HEK293 (cell line): ENCODE measurements at regions not wholly inside any gene's neighbourhood (a gene's known extent, or its start where the extent isn't known, plus 50 kb on each side); places are given as distances from the start of the nearest gene placed in this dataset.

Experiments used
- CTCF ChIA-PET: fragments of 350-600 bp; formaldehyde crosslinking; extraction: SDS; loops from one replicate; lab custom pipeline; 2021; ENCODE audit warnings: antibody characterized with exemption; lab: Yijun Ruan, JAX
- POLR2A ChIA-PET: fragments of 300-600 bp; formaldehyde crosslinking; extraction: SDS; loops from one replicate; lab custom pipeline; 2020; ENCODE audit warnings: antibody characterized with exemption, inconsistent platforms; lab: Yijun Ruan, JAX
- H3K27ac ChIP-seq: fragments of 200-500 bp; sonication (Bioruptor generic); 2 replicates; pipeline ENCODE4 v1.5.1; 2014; ENCODE audit warnings: low read depth, low read length, control low read depth, inconsistent platforms; ENCODE audit errors: extremely low read depth
- H3K36me3 ChIP-seq, 2 experiments: fragments of 200-500 bp in 1 of 2; sonication (Bioruptor generic) in 1 of 2; 1 replicate in 1 of 2; 2 replicates in 1 of 2; pipeline ENCODE4 v1.5.1; 2014 to 2017; ENCODE audit warnings: inconsistent platforms in 2 of 2, low read length in 2 of 2; ENCODE audit not compliant: control insufficient read depth in 2 of 2, insufficient read depth in 1 of 2
- H3K4me1 ChIP-seq: fragments of 200-500 bp; sonication (Bioruptor generic); 2 replicates; pipeline ENCODE4 v1.5.1; 2014; ENCODE audit warnings: mild to moderate bottlenecking, low read length, inconsistent platforms; ENCODE audit not compliant: control insufficient read depth, insufficient read depth
- H3K4me3 ChIP-seq: 2 replicates; pipeline ENCODE4 v1.5.1; 2011; ENCODE audit warnings: low read depth, mild to moderate bottlenecking, control low read depth, low read length, moderate library complexity
- H3K9me3 ChIP-seq: fragments of 200-500 bp; sonication (Bioruptor generic); 2 replicates; pipeline ENCODE4 v1.5.1; 2014; ENCODE audit warnings: low read depth, low read length, inconsistent platforms; ENCODE audit not compliant: control insufficient read depth, insufficient read depth
- BCL11B ChIP-seq: fragments of 450-650 bp; formaldehyde crosslinking; IDR thresholded peaks from 2 replicates; pipeline ENCODE4 v1.5.1; 2016; ENCODE audit warnings: low read depth, missing biosample characterization, missing genetic modification characterization
- GLIS2 ChIP-seq: fragments of 450-650 bp; formaldehyde crosslinking; IDR thresholded peaks from 2 replicates; pipeline ENCODE4 v1.5.1; 2016; ENCODE audit warnings: missing biosample characterization, missing genetic modification characterization
- IKZF3 ChIP-seq: fragments of 450-650 bp; IDR thresholded peaks from 2 replicates; pipeline ENCODE4 v1.5.0; 2018; ENCODE audit warnings: missing biosample characterization, mild to moderate bottlenecking, missing genetic modification characterization, moderate library complexity
- MEIS1 ChIP-seq: sonication (generic); formaldehyde crosslinking; IDR thresholded peaks from 2 replicates; pipeline ENCODE4 v1.8.1; 2022; ENCODE audit warnings: missing genetic modification reagents, mild to moderate bottlenecking, borderline replicate concordance
- SCRT1 ChIP-seq: fragments of 450-650 bp; formaldehyde crosslinking; IDR thresholded peaks from 2 replicates; pipeline ENCODE4 v1.5.1; 2016; ENCODE audit warnings: missing biosample characterization, missing genetic modification characterization, borderline replicate concordance
- TRIM28 ChIP-seq: IDR thresholded peaks from 2 replicates; pipeline ENCODE4 v1.6.1; 2011; ENCODE audit warnings: low read length, control low read depth, borderline replicate concordance
- YY2 ChIP-seq: fragments of 450-650 bp; formaldehyde crosslinking; IDR thresholded peaks from 2 replicates; pipeline ENCODE4 v1.5.1; 2016; ENCODE audit warnings: missing biosample characterization, missing genetic modification characterization
- ZBTB48 ChIP-seq: fragments of 450-650 bp; formaldehyde crosslinking; IDR thresholded peaks from 2 replicates; pipeline ENCODE4 v1.5.1; 2016; ENCODE audit warnings: missing biosample characterization, missing genetic modification characterization
- ZBTB7A ChIP-seq: fragments of 450-650 bp; formaldehyde crosslinking; IDR thresholded peaks from 2 replicates; pipeline ENCODE4 v1.5.1; 2016; ENCODE audit warnings: low read depth, missing biosample characterization, missing genetic modification characterization
- ZBTB8A ChIP-seq: fragments of 450-650 bp; formaldehyde crosslinking; IDR thresholded peaks from 2 replicates; pipeline ENCODE4 v1.5.1; 2016; ENCODE audit warnings: missing biosample characterization, missing genetic modification characterization
- ZEB2 ChIP-seq: fragments of 450-650 bp; formaldehyde crosslinking; IDR thresholded peaks from 2 replicates; pipeline ENCODE4 v1.5.1; 2016; ENCODE audit warnings: missing biosample characterization, missing genetic modification characterization
- ZIC2 ChIP-seq: fragments of 450-650 bp; formaldehyde crosslinking; IDR thresholded peaks from 2 replicates; pipeline ENCODE4 v1.5.1; 2016; ENCODE audit warnings: missing biosample characterization, missing genetic modification characterization
- ZNF146 ChIP-seq: fragments of 450-650 bp; formaldehyde crosslinking; IDR thresholded peaks from 2 replicates; pipeline ENCODE4 v1.5.1; 2016; ENCODE audit warnings: missing biosample characterization, missing genetic modification characterization
- ZNF211 ChIP-seq: fragments of 450-650 bp; formaldehyde crosslinking; IDR thresholded peaks from 2 replicates; pipeline ENCODE4 v1.5.1; 2016; ENCODE audit warnings: low read depth, missing biosample characterization, missing genetic modification characterization
- ZNF391 ChIP-seq: fragments of 450-650 bp; formaldehyde crosslinking; IDR thresholded peaks from 2 replicates; pipeline ENCODE4 v1.5.1; 2016; ENCODE audit warnings: low read depth, missing biosample characterization, missing genetic modification characterization, borderline replicate concordance
- ZNF416 ChIP-seq: fragments of 450-650 bp; formaldehyde crosslinking; IDR thresholded peaks from 2 replicates; pipeline ENCODE4 v1.5.1; 2016; ENCODE audit warnings: missing biosample characterization, missing genetic modification characterization
- ZNF530 ChIP-seq: fragments of 450-650 bp; formaldehyde crosslinking; IDR thresholded peaks from 2 replicates; pipeline ENCODE4 v1.5.1; 2016; ENCODE audit warnings: low read depth, missing biosample characterization, missing genetic modification characterization
- ZNF600 ChIP-seq: fragments of 450-650 bp; formaldehyde crosslinking; IDR thresholded peaks from 2 replicates; pipeline ENCODE4 v1.5.1; 2016; ENCODE audit warnings: missing biosample characterization, missing genetic modification characterization
- ZNF76 ChIP-seq: fragments of 450-650 bp; formaldehyde crosslinking; IDR thresholded peaks from 2 replicates; pipeline ENCODE4; 2016; ENCODE audit warnings: low read depth, missing biosample characterization, missing genetic modification characterization, borderline replicate concordance
- ZNF785 ChIP-seq: fragments of 450-650 bp; formaldehyde crosslinking; IDR thresholded peaks from 2 replicates; pipeline ENCODE4 v1.5.1; 2016; ENCODE audit warnings: missing biosample characterization, missing genetic modification characterization
- ZNF830 ChIP-seq: fragments of 450-650 bp; IDR thresholded peaks from 2 replicates; pipeline ENCODE4 v1.5.0; 2018; ENCODE audit warnings: missing biosample characterization, missing genetic modification characterization, low read depth, mild to moderate bottlenecking, moderate library complexity
- ZSCAN23 ChIP-seq: fragments of 450-650 bp; formaldehyde crosslinking; IDR thresholded peaks from 2 replicates; pipeline ENCODE4 v1.5.1; 2016; ENCODE audit warnings: missing biosample characterization, missing genetic modification characterization
- ZSCAN30 ChIP-seq: fragments of 450-650 bp; IDR thresholded peaks from 2 replicates; pipeline ENCODE4 v1.5.1; 2018; ENCODE audit warnings: missing biosample characterization, mild to moderate bottlenecking, missing genetic modification characterization, moderate library complexity
- TF ChIP-seq, protein P1 (sequence below): fragments of 450-650 bp; formaldehyde crosslinking; IDR thresholded peaks from 2 replicates; pipeline ENCODE4 v1.5.1; 2016; ENCODE audit warnings: missing biosample characterization, missing genetic modification characterization
- TF ChIP-seq, protein P2 (sequence below): fragments of 450-650 bp; formaldehyde crosslinking; IDR thresholded peaks from 2 replicates; pipeline ENCODE4 v1.5.1; 2016; ENCODE audit warnings: missing biosample characterization, missing genetic modification characterization
- TF ChIP-seq, protein P3 (sequence below): fragments of 450-650 bp; formaldehyde crosslinking; IDR thresholded peaks from 2 replicates; pipeline ENCODE4 v1.5.1; 2017; ENCODE audit warnings: missing biosample characterization, mild to moderate bottlenecking, missing genetic modification characterization, moderate library complexity
- TF ChIP-seq, protein P4 (sequence below): fragments of 450-650 bp; IDR thresholded peaks from 2 replicates; pipeline ENCODE4 v1.5.1; 2018; ENCODE audit warnings: missing biosample characterization, mild to moderate bottlenecking, missing genetic modification characterization

- Histone ChIP-seq H3K4me3 (no peak overlapping the region), H3K4me1 (no peaks in the 10 kb centered on the region), H3K9me3 (no peaks in the 10 kb centered on the region)
- POLR2A ChIA-PET, result no interaction called here
- CTCF ChIA-PET, result no interaction called here
- no peak for TF ChIP-seq ZBTB48 (tag by site-specific recombination)
- TF ChIP-seq, protein P1, sequence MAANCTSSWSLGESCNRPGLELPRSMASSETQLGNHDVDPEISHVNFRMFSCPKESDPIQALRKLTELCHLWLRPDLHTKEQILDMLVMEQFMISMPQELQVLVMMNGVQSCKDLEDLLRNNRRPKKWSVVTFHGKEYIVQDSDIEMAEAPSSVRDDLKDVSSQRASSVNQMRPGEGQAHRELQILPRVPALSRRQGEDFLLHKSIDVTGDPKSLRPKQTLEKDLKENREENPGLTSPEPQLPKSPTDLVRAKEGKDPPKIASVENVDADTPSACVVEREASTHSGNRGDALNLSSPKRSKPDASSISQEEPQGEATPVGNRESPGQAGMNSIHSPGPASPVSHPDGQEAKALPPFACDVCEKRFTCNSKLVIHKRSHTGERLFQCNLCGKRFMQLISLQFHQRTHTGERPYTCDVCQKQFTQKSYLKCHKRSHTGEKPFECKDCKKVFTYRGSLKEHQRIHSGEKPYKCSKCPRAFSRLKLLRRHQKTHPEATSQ (tag by site-specific recombination), result no peak
- no peak for TF ChIP-seq ZNF76 (tag by site-specific recombination)
- TF ChIP-seq ZBTB8A (tag by site-specific recombination), result no peak
- no peak for TF ChIP-seq BCL11B (tag by site-specific recombination)
- TF ChIP-seq, protein P2, sequence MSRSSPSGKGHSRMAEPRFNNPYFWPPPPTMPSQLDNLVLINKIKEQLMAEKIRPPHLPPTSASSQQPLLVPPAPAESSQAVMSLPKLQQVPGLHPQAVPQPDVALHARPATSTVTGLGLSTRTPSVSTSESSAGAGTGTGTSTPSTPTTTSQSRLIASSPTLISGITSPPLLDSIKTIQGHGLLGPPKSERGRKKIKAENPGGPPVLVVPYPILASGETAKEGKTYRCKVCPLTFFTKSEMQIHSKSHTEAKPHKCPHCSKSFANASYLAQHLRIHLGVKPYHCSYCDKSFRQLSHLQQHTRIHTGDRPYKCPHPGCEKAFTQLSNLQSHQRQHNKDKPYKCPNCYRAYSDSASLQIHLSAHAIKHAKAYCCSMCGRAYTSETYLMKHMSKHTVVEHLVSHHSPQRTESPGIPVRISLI, result no peak
- no peak for TF ChIP-seq GLIS2 (tag by site-specific recombination)
- no peak for TF ChIP-seq ZIC2 (tag by site-specific recombination)
- TF ChIP-seq, all 188 proteins: peak for 0
- Histone ChIP-seq H3K36me3 (no peaks in the 10 kb centered on the region), H3K27ac (no peak overlapping the region)
Measured at GRCh38 chr14:87063181-87063580, 929.8 kb downstream of the GALC start.

DNA sequence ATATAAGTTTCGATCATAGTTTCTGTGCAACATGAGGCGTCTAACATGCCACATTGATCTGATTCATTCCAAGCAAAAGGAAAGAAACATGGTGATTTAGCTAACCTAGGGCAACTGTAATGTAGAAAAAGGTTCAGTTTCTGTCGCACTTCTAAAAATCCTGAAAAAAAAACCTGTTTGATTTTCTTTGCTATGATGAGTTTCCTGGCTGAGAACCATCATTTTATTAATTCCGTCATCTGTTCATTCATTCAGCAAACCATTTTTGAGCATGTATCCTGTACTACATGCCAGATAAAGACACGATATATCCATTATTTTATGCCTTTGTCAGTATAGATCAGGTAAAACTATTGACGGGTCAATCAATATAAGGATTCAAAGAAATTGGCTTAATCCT lies 932.6 kb downstream of the GALC start:
- POLR2A ChIA-PET, result no interaction called here
- CTCF ChIA-PET, result no interaction called here
- H3K4me3 ChIP-seq, result no peak overlapping the region
- no peaks in the 10 kb centered on the region for H3K9me3 ChIP-seq
- H3K27ac ChIP-seq, result no peak overlapping the region
- TF ChIP-seq ZNF830 (no peak), ZSCAN23 (tag by site-specific recombination) (no peak), ZBTB7A (tag by site-specific recombination) (no peak), MEIS1 (no peak), ZNF530 (no peak), ZNF785 (no peak), ZNF146 (tag by site-specific recombination) (no peak)
- TF ChIP-seq, protein P3, sequence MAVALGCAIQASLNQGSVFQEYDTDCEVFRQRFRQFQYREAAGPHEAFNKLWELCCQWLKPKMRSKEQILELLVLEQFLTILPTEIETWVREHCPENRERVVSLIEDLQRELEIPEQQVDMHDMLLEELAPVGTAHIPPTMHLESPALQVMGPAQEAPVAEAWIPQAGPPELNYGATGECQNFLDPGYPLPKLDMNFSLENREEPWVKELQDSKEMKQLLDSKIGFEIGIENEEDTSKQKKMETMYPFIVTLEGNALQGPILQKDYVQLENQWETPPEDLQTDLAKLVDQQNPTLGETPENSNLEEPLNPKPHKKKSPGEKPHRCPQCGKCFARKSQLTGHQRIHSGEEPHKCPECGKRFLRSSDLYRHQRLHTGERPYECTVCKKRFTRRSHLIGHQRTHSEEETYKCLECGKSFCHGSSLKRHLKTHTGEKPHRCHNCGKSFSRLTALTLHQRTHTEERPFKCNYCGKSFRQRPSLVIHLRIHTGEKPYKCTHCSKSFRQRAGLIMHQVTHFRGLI (tag by site-specific recombination), result no peak
- no peaks in the 10 kb centered on the region for H3K4me1 ChIP-seq
- H3K36me3 ChIP-seq, result no peaks in the 10 kb centered on the region

GRCh38 chr14:87059060-87059839 lies 933.7 kb downstream of the GALC start:
- Histone ChIP-seq H3K4me1 (no peaks in the 10 kb centered on the region), H3K4me3 (no peak overlapping the region), H3K36me3 (no peaks in the 10 kb centered on the region), H3K9me3 (no peaks in the 10 kb centered on the region), H3K27ac (no peak overlapping the region)
- TF ChIP-seq ZNF416 (tag by site-specific recombination) (no peak), SCRT1 (no peak), ZEB2 (tag by site-specific recombination) (no peak), YY2 (no peak), TRIM28 (no peak), ZNF600 (tag by site-specific recombination) (no peak), ZNF391 (tag by site-specific recombination) (no peak), IKZF3 (tag by site-specific recombination) (no peak), ZNF211 (tag by site-specific recombination) (no peak), ZSCAN30 (tag by site-specific recombination) (no peak)
- TF ChIP-seq, protein P4, sequence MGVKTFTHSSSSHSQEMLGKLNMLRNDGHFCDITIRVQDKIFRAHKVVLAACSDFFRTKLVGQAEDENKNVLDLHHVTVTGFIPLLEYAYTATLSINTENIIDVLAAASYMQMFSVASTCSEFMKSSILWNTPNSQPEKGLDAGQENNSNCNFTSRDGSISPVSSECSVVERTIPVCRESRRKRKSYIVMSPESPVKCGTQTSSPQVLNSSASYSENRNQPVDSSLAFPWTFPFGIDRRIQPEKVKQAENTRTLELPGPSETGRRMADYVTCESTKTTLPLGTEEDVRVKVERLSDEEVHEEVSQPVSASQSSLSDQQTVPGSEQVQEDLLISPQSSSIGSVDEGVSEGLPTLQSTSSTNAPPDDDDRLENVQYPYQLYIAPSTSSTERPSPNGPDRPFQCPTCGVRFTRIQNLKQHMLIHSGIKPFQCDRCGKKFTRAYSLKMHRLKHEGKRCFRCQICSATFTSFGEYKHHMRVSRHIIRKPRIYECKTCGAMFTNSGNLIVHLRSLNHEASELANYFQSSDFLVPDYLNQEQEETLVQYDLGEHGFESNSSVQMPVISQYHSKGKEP, result no peak
- POLR2A ChIA-PET, result no interaction called here
- CTCF ChIA-PET, result no interaction called here
